GM21515 (cell line): ENCODE measurements at regions not wholly inside any gene's neighbourhood (a gene's known extent, or its start where the extent isn't known, plus 50 kb on each side); places are given as distances from the start of the nearest gene placed in this dataset.
"Not testable (repeated sequence)": the region's sequence is repeated elsewhere in the genome, so short reads cannot be mapped to it uniquely, and the experiment has no call there.

Experiments used
- ATAC-seq: cut with Tn5 transposase; IDR thresholded peaks from one replicate; pipeline ENCODE4 v1.9.1; 2021; ENCODE audit not compliant: unreplicated experiment

DNA sequence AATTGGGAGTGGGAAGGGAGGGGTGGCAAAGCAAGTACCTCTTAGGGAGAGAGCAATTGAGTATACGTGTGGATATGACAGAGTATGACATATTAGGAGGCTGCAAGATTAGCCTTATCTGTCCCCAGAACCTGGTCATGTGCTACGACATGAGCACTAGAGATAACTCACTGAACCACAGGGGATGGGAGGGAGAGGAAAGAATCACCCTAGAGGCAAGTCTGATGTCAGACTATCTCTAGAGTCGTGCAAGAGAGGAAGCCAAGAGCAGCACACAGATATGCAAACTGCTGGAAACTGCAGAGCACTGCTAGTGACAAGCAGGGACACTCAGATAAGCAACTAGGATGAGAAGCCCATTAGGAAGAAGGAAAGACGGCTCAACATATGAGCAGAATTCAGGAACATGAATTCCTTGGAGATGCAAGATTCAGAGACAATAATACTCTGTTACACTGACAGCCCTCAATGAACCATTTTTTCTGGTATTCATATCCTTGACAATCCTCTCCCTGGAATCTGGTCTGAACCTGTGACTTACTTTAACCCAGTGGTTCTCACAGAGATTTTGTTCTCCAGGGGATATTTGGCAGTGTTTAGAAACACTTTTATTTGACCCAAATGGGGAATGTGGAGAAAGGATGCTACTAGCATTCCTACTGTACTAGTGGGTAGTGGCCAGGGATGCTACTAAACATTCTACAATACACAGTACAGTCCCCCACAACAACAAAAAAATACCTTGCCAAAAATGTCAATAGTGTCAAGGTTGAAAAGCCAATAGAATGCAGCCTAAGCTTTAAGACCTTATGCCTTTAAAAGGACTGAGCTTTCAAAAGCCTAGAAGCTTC is 84.0 kb upstream of the BMP2K start:
- ATAC-seq: peak; percentile 68

DNA sequence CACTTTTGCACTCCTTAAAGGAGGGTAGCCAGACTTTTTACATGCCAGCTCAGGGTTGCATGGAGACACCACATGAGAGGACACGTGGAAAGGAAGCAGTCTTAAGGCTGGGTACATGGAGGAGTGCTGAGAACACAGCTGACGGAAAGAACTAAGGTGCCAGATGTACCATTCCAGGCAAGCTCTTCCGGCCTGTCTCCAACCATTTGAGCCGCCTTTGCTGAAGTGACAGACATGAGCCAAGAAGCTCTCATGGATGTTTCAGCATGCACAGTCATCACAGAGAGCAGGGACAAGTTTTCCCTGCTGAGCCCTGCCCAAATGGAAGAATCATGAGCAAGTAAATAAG is 83.4 kb upstream of the BMP2K start:
- no peak for ATAC-seq

DNA sequence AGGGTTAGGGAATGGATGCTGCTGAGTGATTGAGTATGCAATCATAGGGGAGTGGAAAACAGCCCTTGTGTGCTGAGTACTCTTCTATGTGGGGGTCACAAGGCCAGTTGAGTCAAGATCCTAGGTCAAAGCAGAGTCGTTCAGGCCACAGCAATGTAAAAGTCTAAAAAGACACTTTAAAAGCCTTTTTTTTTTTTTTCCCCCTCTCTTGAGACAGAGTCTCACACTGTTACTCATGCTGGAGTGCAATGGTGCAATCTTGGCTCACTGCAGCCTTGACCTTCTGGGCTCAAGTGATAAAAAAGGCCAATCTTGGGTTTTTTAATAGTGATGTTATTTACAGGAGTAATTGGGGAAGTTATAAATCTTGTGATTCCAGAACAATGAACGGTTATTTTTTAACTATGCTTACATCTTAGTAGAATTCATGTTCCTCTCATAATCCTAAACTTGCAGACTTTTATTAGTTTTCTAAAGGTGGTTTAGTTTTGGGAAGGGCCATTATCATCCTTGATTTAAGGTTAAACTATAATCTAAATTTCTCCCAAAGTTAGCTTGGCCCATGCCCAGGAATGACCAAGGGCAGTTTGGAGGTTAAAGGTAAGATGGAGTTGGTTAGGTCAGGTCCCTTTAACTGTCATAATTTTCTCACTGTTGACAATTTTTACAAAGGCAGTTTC is 82.2 kb upstream of the BMP2K start:
- no peak for ATAC-seq

DNA sequence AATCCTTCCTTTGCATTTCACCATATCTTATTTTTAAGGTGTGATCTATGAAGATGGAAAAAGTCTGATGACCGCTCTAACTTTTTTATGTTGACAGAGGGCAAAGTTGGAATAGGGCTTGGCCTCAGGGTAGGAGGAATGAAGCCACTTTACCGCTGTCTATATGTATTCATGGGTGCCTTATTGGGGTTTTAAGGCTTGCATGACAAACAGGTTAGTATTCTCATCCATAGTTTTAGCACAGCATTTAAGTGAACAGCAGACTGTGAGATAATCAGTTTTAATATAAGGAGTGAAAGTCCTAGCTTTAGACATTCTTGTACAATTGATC is 81.7 kb upstream of the BMP2K start:
- no peak for ATAC-seq

DNA sequence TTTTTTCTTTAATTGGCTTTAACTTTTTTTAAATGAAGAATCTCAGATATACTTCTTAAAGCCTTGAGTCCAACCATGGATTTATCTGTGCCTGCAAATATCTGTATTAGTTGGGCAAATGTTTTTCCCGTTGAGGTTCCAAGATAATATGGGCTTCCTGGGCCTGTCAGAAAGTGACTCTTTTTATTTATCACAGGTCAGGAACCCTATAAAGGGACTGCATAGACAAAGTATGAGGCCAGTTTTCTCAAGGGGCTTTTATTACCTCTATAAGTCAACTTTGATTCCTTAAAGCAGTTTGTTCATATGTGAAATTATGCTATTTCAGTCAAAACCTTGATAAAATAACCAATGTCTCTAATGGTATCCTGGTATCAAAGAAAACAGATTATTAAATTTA is 80.2 kb upstream of the BMP2K start:
- ATAC-seq: no peak

DNA sequence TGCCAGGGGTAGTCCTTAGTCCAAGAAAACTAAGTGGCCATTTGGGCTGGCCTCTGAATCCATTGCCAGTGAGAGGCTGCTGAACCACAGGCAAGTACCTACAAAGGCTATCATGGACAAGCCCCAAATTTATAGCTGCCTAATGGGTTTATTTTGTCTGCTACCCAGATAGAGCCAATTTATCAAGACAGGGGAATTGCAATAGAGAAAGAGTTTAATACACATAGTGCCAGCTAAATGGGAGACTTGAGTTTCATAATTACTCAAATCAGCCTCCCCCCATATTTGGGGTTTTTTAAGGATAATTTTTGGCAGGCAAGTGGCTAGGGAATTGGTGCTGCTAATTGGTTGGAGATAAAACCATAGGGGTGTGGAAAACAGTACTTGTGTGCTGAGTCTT is 73.1 kb upstream of the BMP2K start:
- ATAC-seq: no peak

DNA sequence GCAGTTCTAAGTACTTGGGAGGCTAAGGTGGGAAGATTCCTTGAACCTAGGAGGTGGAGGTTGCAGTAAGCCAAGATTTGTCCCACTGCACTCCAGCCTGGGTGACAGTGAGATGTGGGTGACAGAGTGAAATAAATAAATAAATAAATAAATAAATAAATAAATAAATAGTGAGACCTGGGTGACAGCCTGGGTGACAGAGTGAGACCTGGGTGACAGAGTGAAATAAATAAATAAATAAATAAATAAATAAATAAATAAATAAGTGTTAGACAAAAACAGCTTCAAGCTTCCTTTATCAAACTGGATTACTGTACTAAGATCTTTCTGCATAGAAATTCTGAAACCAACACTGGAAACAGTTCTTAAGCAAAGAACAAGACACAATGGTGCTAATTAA is 71.8 kb upstream of the BMP2K start:
- no peak for ATAC-seq

DNA sequence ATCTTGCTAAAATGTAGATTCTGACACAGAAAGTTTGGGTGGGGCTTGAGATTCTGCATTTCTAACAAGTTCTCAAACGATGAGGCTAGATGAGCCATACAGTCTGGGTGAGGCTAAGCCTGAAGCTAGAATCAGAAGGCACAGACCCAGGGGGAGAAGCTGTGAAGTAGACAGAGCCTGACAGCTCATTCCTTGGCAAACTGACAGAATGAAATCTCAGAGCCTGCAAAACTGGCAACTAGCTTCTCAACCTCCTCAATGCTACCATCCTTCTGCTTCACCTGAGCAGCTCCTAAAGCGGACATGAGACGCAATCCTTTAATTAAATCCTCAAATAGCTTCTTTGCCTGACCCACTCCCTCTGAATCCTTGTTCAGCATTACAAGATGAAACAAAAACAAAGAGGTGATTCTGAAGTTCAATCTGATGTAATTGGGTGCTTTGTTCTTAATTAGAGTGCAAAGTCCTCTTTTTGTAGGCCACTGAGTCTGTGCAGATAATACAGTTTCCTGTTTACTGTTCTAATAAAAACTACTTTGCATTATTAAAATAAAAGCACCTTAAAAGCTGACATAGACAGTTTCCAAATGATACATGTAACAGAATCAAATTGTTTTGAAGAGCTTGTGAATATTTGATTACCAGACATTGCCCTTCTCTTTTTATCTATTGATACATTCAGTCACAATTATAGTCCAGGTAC is 71.0 kb upstream of the BMP2K start:
- no peak for ATAC-seq

DNA sequence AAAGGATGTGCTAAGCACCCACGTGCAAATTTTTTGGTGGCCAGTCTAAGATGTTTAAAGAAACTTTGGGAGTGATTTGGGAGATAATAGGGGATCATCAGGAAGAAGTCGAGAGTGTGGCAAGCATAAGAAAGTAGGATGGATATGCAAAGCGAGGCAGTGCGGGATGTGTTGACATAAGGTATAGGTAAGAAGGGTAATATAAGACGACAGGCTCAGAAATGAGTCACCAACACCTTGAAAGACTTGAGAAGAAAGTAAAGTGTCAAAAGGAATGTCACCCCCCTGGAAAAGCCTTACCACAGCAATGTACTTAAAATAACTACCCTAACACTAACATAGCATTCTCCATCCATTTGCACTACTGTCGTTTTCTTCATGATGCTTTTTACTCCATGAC is 69.8 kb upstream of the BMP2K start:
- ATAC-seq: no peak

DNA sequence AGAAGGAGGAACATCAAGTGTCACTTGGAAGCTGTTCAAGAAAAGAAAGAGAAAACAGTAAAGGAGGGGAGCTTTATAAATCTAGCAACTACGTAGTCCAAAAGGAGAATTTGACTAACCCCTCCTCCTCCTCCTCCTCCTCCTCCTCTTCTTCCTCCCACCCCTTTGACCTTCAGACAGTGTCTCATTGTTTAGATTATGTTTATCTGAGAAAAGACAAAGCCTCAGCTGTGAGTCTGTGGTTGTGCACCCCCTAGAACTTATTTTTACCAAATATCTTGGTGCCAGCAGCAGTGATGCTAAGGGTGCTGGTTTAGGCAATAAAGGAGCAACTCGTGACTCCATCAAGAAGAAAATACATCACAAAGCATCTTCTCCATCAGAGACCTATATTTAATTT is 68.9 kb upstream of the BMP2K start:
- no peak for ATAC-seq

DNA sequence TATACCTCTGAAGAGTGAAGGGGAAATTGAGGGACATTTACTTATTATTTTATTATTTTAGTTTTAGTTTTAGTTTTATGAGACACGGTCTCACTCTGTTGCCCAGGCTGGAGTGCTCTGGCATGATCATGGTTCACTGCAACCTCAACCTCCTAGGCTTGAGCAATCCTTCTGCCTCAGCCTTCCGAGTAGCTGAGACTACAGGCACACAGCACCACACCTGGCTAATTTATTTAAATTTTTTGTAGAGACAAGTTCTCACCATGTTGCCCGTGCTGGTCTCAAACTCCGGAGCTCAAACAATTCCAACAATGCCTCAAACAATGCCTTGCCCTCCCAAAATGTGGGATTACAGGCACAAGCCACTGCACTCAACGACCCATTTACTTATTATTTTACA is 68.4 kb upstream of the BMP2K start:
- ATAC-seq: no peak

DNA sequence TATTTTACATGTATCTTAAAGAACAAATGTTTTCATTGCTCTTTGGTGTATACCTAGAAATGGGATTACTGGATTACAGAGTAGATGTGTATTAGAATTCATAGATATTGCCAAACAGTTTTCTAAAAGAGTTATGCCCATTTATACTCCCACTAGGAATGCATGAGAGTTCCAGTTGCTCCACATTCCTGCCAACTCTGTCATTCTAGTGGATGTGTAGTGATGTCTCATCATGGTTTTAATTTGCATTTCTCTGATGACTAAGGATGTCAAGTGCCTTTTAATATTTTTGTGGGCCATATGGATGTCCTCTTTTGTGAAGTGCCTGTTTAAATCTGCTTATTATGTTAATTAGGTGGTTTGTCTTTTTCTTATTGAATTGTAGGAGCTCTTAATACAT is 65.6 kb upstream of the BMP2K start:
- ATAC-seq: no peak

DNA sequence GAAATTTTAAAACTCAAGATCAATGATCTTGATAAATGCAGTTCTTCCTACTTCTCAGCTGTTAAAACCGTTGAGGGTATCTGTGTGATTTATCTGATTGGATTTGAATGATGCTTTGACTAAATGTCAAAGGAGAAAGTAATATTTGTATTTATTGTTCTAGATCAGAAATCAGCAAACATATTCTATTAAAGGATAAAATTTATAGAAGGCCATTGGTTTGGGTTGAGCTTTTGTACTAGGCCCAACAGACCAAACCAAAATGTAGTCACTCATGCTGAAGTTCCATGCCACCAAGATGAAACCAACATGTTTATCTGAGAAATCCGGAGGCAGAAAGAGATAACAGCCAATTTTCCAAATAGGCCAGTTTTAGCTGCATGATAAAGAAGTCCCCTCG is 64.5 kb upstream of the BMP2K start:
- ATAC-seq: no peak

DNA sequence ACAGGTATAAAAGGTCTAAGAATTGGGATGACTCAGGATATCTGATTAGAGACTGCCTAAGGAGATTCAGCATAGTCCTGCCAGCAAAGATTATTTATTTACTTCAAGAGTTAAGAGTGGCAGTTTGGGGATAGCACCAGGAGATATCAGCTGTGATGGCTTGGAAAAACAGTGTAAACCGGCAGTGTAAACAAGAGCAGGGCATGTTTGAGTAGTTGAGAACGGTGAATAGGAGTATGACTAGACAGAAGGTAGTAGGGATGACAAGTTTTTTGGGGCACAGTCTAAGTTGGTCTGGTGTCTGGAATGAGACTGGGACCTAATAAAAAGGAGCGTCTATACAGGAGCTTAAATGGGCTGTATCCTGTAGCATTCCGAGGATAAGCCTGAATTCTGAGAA is 61.6 kb upstream of the BMP2K start:
- not testable (repeated sequence) for ATAC-seq

DNA sequence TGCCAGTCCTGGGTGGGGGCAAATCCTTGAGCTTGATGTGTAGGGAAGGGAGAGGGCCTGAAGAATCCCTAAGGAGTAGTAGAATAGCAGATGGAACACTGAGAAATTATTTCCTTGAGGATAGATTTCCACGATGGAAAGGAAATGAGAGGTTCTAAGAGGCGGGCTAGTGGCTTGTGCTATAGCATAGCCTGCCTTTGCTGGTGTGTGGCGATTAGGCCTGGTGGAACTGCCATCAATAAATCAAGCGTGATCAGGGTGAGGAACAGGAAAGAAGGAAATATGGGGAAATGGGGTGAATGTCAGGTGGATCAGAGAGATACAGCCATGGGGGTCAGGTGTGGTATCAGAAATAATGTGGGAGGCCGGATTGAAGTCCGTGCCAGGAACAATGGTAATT is 60.8 kb upstream of the BMP2K start:
- ATAC-seq: not testable (repeated sequence)

DNA sequence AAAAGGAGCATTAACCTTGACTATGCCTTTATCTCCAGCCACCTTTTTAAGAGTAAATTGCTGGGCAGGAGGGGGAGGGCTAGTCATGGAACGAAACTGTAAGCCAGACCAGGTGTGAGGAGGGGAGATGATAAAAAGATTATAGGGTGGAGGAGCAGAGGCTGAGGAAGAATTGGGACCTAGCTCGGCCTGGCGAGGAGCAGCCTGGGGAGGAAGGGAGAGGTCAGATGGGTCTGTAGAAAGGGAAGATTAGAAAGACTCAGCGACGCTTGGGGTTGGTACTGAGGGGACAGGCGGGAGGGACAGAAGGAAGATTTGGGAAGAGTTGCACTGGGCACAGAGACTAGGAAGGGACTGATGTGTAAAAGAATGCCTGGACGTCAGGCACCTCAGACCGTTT is 58.4 kb upstream of the BMP2K start:
- ATAC-seq: not testable (repeated sequence)

DNA sequence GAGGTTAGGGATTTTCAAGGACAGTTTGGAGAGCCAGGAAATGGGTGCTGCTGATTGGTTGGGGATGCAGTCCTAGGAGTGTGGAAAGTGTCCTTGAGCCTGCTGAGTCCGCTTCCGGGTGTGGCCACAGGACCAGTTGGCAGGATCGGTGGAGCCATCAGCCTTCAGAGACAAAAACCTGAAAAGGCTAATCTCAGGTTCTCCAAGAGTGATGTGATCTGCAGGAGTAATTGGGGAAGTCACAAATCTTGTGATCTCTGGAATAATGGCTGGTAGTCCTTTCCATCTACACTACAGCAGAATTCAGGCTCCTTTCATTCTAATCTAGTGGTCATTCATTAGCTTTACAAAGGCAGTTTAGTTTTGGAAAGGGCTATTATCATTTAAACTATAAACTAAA is 55.9 kb upstream of the BMP2K start:
- ATAC-seq: no peak

DNA sequence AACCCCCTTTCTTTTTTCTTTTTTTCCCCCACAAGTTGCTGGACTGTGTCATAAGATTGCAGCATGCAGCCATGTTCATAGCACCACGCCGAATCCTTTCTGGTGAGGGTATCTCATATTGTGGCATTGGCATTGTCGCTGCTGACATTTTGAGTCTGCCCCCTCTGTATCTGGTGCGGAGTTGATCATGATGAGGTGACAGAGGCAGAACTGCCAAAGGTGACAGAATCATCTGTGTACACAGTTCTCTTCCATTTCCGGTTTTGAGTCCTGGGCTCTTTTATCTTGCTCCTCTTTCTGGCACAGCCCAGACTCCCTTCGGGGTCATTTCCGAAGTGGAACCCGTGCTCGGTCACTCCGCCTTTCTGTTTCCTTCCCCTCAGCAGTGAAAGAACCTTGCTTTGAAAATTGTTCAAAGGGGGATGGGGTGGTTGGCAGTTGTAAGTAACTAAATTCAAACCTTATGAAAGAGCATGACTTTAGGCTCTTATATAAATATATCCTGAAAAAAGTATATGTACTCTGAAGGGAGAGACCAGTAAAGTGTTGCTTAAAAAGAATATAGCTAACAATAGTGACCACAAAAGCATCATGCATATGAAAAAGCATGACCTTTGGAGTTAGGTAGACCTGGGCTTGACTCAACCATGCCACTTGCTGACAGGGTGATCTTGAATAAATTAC is 55.0 kb upstream of the BMP2K start:
- ATAC-seq: no peak

DNA sequence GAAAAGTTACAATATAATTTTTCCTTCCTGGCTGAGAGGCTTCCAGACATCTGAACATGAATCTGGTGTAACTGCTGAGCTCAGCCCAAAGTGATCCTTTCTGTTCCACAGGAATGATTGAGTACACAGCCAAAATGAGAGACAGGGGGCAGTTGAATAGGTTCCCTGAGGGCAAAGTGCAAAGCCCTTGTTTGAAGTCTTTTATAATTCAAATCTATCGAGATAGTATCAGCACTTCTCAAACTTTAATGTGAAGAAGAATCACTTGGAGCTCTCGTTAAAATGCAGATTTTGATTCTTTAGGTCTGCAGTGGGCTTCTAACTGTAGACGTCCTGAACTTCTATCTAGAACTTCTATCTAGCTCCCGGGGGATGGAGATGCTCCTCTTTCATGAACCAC is 54.4 kb upstream of the BMP2K start:
- ATAC-seq: no peak

DNA sequence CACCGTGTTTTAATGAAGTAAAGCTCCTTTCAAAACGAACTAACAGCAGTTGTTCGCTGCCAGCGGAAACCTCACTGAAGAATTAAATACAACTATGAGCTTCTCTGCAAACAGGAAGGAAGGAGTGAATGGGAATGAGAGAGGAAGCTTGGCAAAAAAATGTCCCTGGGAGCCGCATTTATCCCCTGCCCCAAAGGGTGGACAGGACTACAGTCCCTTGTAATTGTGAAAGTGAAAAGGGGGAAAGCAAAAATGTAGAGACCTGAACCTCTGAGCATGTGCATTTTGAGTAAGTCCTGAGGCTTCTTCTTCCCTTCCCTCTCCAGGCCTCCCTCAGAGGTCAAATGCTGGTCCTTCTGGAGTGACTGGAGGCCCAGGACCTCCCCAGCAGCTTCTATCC is 53.8 kb upstream of the BMP2K start:
- ATAC-seq: no peak

DNA sequence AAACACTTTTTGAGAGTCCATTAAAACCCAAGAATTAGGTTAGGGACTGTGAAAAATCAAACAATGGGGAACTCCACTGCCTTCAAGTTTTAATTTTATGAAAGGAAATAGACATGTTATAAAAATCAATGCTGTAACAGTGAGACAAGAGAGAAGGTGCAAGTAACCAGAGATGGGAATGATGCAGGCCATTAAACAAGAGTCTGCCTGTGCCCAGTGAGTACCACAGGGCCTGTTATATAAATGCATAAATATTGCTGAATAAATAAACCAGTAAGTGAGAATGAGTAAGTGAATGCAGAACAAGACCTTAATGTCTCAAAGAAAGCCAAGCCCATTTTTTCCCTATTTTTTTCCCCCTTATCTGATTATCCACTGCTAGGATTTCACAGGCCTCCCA is 53.3 kb upstream of the BMP2K start:
- ATAC-seq: no peak
